KMS-11 (cell line): ENCODE measurements at regions not wholly inside any gene's neighbourhood (a gene's known extent, or its start where the extent isn't known, plus 50 kb on each side); places are given as distances from the start of the nearest gene placed in this dataset.

Experiments
- H2AFZ ChIP-seq: fragments of 200-600 bp; sonication (generic); 2 replicates; pipeline ENCODE4 v1.6.1; 2016; ENCODE audit warnings: antibody characterized with exemption, mixed run types, low read depth
- H3K27ac ChIP-seq: fragments of 200-600 bp; sonication (generic); 2 replicates; pipeline ENCODE4 v1.6.1; 2016; ENCODE audit warnings: mild to moderate bottlenecking, mixed run types
- H3K27me3 ChIP-seq: fragments of 200-600 bp; sonication (generic); 2 replicates; pipeline ENCODE4 v1.6.1; 2017; ENCODE audit warnings: mild to moderate bottlenecking, low read depth, mixed run types, moderate library complexity; ENCODE audit not compliant: insufficient read depth
- H3K36me3 ChIP-seq: fragments of 200-600 bp; sonication (generic); 2 replicates; pipeline ENCODE4 v1.6.1; 2017; ENCODE audit warnings: mild to moderate bottlenecking, mixed run types; ENCODE audit not compliant: insufficient read depth
- H3K4me1 ChIP-seq: fragments of 200-600 bp; sonication (generic); 2 replicates; pipeline ENCODE4 v1.6.1; 2016; ENCODE audit warnings: mild to moderate bottlenecking, low read depth, mixed run types; ENCODE audit not compliant: poor library complexity, severe bottlenecking
- H3K4me2 ChIP-seq: fragments of 200-600 bp; sonication (generic); 2 replicates; pipeline ENCODE4 v1.7.0; 2016; ENCODE audit warnings: mild to moderate bottlenecking, mixed run types
- H3K4me3 ChIP-seq: fragments of 200-600 bp; sonication (generic); IDR thresholded peaks from 2 replicates; pipeline ENCODE4 v1.6.1; 2017; ENCODE audit warnings: low read depth, low read length, mixed read lengths; ENCODE audit not compliant: insufficient read depth
- H3K79me2 ChIP-seq: fragments of 200-600 bp; sonication (generic); 2 replicates; pipeline ENCODE4 v1.6.1; 2016; ENCODE audit warnings: low read depth, mixed run types; ENCODE audit not compliant: insufficient read depth
- H3K9ac ChIP-seq: fragments of 200-600 bp; sonication (generic); 2 replicates; pipeline ENCODE4 v1.6.1; 2016; ENCODE audit warnings: mild to moderate bottlenecking, mixed run types
- H4K20me1 ChIP-seq: fragments of 200-600 bp; sonication (generic); 2 replicates; pipeline ENCODE4 v1.6.1; 2016; ENCODE audit warnings: mild to moderate bottlenecking, mixed run types; ENCODE audit not compliant: insufficient read depth
- TF ChIP-seq, protein P1 (sequence below): fragments of 200-600 bp; sonication (generic); conservative IDR thresholded peaks from 2 replicates; pipeline ENCODE4 v1.6.1; 2017; ENCODE audit warnings: low read depth, mild to moderate bottlenecking, antibody characterized with exemption, low read length, moderate library complexity, mixed read lengths

DNA sequence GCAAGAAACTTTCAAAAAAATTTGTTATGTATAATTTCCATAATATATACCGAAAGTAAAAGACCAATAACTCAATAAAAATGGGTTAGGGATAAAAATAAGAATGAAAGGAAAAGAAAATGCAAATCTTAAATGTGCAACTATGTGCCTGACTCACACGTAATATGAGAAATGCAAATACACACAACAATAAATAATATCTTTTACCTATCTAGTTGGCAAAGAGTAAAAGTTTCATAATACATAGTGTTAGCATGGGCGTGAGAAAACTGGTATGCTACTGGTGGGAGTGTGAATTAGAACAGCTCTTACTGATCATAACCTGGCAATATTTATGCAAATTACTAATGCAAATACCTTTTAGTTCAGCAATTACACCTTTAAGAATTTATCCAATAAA is 438.5 kb upstream of the CITED2 start:
- Histone ChIP-seq H3K36me3 (no peaks in the 10 kb centered on the region), H3K27ac (no peak overlapping the region), H3K9ac (no peak overlapping the region), H3K4me2 (no peak overlapping the region), H3K4me3 (no peak overlapping the region), H4K20me1 (no peaks in the 10 kb centered on the region), H3K27me3 (no peaks in the 10 kb centered on the region), H2AFZ (no peak overlapping the region), H3K79me2 (no peaks in the 10 kb centered on the region), H3K4me1 (no peaks in the 10 kb centered on the region)
- TF ChIP-seq, protein P1, sequence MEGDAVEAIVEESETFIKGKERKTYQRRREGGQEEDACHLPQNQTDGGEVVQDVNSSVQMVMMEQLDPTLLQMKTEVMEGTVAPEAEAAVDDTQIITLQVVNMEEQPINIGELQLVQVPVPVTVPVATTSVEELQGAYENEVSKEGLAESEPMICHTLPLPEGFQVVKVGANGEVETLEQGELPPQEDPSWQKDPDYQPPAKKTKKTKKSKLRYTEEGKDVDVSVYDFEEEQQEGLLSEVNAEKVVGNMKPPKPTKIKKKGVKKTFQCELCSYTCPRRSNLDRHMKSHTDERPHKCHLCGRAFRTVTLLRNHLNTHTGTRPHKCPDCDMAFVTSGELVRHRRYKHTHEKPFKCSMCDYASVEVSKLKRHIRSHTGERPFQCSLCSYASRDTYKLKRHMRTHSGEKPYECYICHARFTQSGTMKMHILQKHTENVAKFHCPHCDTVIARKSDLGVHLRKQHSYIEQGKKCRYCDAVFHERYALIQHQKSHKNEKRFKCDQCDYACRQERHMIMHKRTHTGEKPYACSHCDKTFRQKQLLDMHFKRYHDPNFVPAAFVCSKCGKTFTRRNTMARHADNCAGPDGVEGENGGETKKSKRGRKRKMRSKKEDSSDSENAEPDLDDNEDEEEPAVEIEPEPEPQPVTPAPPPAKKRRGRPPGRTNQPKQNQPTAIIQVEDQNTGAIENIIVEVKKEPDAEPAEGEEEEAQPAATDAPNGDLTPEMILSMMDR: no peak

DNA sequence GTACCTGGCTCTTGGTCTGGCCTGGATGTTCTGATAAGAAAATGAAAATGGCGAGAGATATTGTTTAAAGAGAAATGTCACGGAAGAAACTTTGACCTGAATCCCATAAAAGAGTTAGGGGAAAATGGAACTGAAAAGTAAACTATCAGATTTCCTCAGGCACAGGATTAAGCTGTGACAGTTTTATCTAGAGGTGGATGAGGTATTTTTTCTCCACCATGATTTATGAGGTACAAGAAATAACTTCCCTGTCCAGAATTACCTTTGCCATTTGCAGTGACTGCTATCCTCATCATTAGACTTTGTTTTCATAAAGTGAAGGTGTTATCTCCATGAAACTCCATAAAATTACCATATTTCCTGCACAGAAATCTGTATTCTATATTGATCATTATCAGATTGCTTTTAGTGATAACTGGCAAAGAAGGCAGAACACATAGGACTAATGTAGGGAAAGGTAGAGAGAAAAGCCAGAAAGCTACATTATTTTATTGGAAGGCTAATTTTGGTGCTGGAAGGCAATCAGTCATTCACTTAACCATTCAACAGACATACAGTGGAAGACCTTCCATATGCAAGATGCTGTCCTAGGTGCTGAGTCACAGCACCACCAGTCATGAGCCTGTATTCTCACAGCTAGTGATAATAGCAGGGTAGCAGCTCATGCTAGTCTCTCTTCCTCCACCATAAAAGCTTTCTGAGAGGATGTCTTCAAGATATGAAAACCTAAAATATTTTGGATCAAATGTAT is 427.3 kb upstream of the CITED2 start:
- Histone ChIP-seq H3K27ac (no peak overlapping the region), H3K4me1 (no peaks in the 10 kb centered on the region), H4K20me1 (no peaks in the 10 kb centered on the region), H3K79me2 (no peaks in the 10 kb centered on the region), H3K27me3 (no peaks in the 10 kb centered on the region), H3K9ac (no peak overlapping the region), H3K4me2 (no peak overlapping the region), H2AFZ (no peak overlapping the region), H3K36me3 (no peaks in the 10 kb centered on the region), H3K4me3 (no peak overlapping the region)
- TF ChIP-seq, protein P1: no peak

- Histone ChIP-seq H3K27me3 (no peaks in the 10 kb centered on the region), H3K79me2 (no peaks in the 10 kb centered on the region), H3K9ac (no peak overlapping the region), H3K4me2 (no peak overlapping the region), H3K36me3 (no peaks in the 10 kb centered on the region), H3K4me1 (no peaks in the 10 kb centered on the region), H4K20me1 (no peaks in the 10 kb centered on the region), H3K27ac (no peak overlapping the region), H3K4me3 (no peak overlapping the region), H2AFZ (no peak overlapping the region)
- TF ChIP-seq, protein P1: no peak
Measured at GRCh38 chr6:139800837-139801236, 426.4 kb upstream of the CITED2 start.

GRCh38 chr6:139790527-139790926 is 416.1 kb upstream of the CITED2 start:
- no peaks in the 10 kb centered on the region for H3K36me3 ChIP-seq
- H2AFZ ChIP-seq: no peak overlapping the region
- TF ChIP-seq, protein P1: no peak
- H3K4me2 ChIP-seq: no peak overlapping the region
- H3K4me1 ChIP-seq: no peaks in the 10 kb centered on the region
- no peaks in the 10 kb centered on the region for H4K20me1 ChIP-seq
- H3K4me3 ChIP-seq: no peak overlapping the region
- no peak overlapping the region for H3K27ac ChIP-seq
- H3K79me2 ChIP-seq: no peaks in the 10 kb centered on the region
- H3K9ac ChIP-seq: no peak overlapping the region
- H3K27me3 ChIP-seq: no peaks in the 10 kb centered on the region
